ENCODE measurements at regions not wholly inside any gene's neighbourhood (a gene's known extent, or its start where the extent isn't known, plus 50 kb on each side); places are given as distances from the start of the nearest gene placed in this dataset.

DNA sequence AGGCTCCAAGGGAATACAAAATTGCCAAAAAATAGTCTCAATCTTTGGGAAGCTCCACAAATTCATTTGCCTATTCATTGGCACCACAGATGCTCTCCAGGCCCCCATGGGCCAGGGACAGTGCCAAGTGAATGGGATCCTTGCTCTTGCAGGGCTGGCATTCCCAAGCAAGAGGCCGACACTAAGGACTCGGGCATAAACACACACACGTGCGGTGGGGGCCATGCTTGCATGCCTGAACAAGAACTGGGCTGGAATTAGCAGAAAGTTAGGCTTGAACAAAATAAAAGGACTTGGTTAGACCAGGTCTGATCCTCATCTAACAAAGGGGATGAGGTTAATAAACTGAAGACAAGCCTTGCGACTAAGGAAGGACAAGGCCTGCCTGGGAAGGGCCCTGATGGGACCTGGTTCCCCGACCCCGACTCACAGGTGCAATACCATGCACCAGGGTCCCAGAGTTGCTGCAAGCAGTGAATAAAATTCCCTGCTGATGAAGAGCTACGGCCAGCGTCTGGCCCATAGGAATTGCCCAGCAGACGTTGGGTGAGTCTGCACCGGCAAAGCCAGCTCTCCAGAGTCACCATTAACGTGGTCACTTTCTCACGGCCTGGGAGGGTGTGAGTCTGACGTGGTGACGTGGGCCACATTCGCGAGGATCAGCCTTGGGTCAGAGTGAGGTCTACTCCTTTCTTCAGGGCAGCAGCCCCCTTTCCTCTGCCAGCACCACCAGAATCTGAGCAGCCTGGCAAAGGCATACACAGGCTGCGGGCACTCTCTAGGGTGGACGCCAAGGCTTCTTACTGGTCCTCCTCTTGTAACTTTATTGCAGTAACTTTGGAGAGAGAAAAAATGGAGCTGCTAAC, 77.4 kb upstream of the FCN1 start:
- TF ChIP-seq, protein P1, sequence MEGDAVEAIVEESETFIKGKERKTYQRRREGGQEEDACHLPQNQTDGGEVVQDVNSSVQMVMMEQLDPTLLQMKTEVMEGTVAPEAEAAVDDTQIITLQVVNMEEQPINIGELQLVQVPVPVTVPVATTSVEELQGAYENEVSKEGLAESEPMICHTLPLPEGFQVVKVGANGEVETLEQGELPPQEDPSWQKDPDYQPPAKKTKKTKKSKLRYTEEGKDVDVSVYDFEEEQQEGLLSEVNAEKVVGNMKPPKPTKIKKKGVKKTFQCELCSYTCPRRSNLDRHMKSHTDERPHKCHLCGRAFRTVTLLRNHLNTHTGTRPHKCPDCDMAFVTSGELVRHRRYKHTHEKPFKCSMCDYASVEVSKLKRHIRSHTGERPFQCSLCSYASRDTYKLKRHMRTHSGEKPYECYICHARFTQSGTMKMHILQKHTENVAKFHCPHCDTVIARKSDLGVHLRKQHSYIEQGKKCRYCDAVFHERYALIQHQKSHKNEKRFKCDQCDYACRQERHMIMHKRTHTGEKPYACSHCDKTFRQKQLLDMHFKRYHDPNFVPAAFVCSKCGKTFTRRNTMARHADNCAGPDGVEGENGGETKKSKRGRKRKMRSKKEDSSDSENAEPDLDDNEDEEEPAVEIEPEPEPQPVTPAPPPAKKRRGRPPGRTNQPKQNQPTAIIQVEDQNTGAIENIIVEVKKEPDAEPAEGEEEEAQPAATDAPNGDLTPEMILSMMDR (IDR thresholded peaks at IDR 0.05): no peak
- no peak for TF ChIP-seq POLR2A (IDR thresholded peaks at IDR 0.05)
